Gastroesophageal sphincter (tissue), 3 donors: ENCODE measurements at regions not wholly inside any gene's neighbourhood (a gene's known extent, or its start where the extent isn't known, plus 50 kb on each side); places are given as distances from the start of the nearest gene placed in this dataset.

ENCODE experiments used
- POLR2A ChIP-seq, 2 donors: fragments of 450-650 bp; IDR thresholded peaks; one replicate each; pipeline ENCODE4 v1.6.1; 2017; ENCODE audit warnings: antibody characterized with exemption in 2 of 2, mild to moderate bottlenecking in 2 of 2, moderate library complexity in 1 of 2
- TF ChIP-seq, protein P1 (sequence below), 4 experiments: fragments of 200-600 bp in 2 of 4; fragments of 450-650 bp in 2 of 4; sonication (generic) in 1 of 4; IDR thresholded peaks; one replicate each; pipeline ENCODE4 v1.5.1; 2017 to 2019; ENCODE audit warnings: antibody characterized with exemption in 4 of 4, mild to moderate bottlenecking in 2 of 4, moderate library complexity in 2 of 4

DNA sequence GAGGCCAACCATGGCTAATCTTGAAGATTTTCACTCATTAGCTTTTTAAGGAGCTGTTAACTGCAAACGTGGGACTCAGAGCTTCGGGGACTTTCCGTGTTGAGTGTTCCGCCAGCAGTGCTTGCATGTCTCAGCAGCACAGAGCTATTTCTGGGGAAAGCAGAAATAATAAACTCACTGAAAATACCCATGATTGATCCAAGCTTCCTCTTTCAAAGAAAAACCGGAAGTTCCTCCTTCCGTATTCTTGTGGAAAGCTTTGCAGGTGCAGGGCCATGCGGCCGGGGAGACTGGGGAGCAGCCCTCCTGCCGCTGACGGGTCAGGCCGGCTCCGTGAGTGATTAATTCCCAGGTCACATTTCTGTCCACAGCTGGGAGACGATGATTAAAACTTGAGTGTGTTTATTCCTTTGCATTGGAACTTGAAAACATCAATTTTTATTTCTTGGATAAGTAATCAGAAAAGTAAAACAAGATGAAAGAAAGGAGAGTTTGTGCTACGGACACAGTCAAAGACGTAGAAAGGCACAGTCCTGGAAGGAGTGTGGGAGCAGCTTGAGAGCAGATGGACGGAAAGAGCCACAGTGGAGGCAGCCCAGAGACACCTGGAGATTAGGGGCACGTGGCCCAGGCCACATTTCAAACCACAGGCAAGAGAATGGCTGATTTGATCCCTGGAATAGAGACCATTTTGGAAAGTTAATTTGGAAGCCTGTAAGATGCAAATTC is 54.2 kb upstream of the CTDP1 start:
- TF ChIP-seq POLR2A (IDR thresholded peaks at IDR 0.05): no peak
- TF ChIP-seq, protein P1, sequence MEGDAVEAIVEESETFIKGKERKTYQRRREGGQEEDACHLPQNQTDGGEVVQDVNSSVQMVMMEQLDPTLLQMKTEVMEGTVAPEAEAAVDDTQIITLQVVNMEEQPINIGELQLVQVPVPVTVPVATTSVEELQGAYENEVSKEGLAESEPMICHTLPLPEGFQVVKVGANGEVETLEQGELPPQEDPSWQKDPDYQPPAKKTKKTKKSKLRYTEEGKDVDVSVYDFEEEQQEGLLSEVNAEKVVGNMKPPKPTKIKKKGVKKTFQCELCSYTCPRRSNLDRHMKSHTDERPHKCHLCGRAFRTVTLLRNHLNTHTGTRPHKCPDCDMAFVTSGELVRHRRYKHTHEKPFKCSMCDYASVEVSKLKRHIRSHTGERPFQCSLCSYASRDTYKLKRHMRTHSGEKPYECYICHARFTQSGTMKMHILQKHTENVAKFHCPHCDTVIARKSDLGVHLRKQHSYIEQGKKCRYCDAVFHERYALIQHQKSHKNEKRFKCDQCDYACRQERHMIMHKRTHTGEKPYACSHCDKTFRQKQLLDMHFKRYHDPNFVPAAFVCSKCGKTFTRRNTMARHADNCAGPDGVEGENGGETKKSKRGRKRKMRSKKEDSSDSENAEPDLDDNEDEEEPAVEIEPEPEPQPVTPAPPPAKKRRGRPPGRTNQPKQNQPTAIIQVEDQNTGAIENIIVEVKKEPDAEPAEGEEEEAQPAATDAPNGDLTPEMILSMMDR (IDR thresholded peaks at IDR 0.05): no peak
